Stomach (tissue), 8 donors: ENCODE measurements at regions not wholly inside any gene's neighbourhood (a gene's known extent, or its start where the extent isn't known, plus 50 kb on each side); places are given as distances from the start of the nearest gene placed in this dataset.

Source experiments
- DNase-seq, 2 donors: peaks; one replicate each; pipeline versions ENCODE4 v3.0.0 to v3.0.0-alpha.2; 2013 to 2019
- H3K27ac ChIP-seq, 5 donors: fragments of 200-600 bp in 4 of 5; sonication (generic) in 4 of 5; one replicate each; pipeline ENCODE4 v1.5.1; 2013 to 2019; ENCODE audit warnings: mild to moderate bottlenecking in 1 of 5, moderate library complexity in 1 of 5
- H3K27me3 ChIP-seq, 3 donors: fragments of 200-600 bp; sonication (generic); one replicate each; pipeline ENCODE4 v1.5.1; 2017 to 2019; ENCODE audit warnings: mixed run types in 1 of 3
- H3K36me3 ChIP-seq, 4 donors: fragments of 200-600 bp; sonication (generic); 1 replicate in 3 of 4; 2 replicates in 1 of 4; pipeline ENCODE4 v1.5.1; 2016 to 2019
- H3K4me1 ChIP-seq, 4 donors: fragments of 200-600 bp; sonication (generic); one replicate each; pipeline ENCODE4 v1.5.1; 2016 to 2019
- H3K4me3 ChIP-seq, 4 donors: fragments of 200-600 bp; sonication (generic) in 3 of 4; one replicate each; pipeline ENCODE4 v1.5.1; 2016 to 2019; ENCODE audit warnings: mild to moderate bottlenecking in 1 of 4
- H3K9me3 ChIP-seq, 4 donors: fragments of 200-600 bp; sonication (generic); one replicate each; pipeline ENCODE4 v1.5.1; 2016 to 2019
- EP300 ChIP-seq: sonication (generic); formaldehyde crosslinking; IDR thresholded peaks from one replicate; pipeline ENCODE4 v1.6.1; 2017; ENCODE audit warnings: antibody characterized with exemption
- POLR2A ChIP-seq, 4 donors: fragments of 450-650 bp; IDR thresholded peaks; one replicate each; pipeline ENCODE4 v1.6.1; 2016; ENCODE audit warnings: antibody characterized with exemption in 4 of 4, control low read depth in 2 of 4, mild to moderate bottlenecking in 1 of 4, moderate library complexity in 1 of 4
- POLR2AphosphoS5 ChIP-seq, 3 donors: sonication (generic); formaldehyde crosslinking; IDR thresholded peaks; one replicate each; pipeline ENCODE4 v1.6.1; 2016; ENCODE audit warnings: antibody characterized with exemption in 3 of 3
- WGBS, 5 donors: extraction: QIAGEN DNeasy Blood & Tissue Kit in 3 of 5; methylation state at CpG; one replicate each; pipeline versions ENCODE4 v1.1.5 to v1.1.7; 2013 to 2018; 5-methylcytosine and 5-hydroxymethylcytosine counted together
- intact Hi-C: fragments of 100-400 bp; cut with DNase I; formaldehyde crosslinking; loops from one replicate; pipeline ENCODE4 v1.15.1; 2023; ENCODE audit warnings: low total_unique reads
- TF ChIP-seq, protein P1 (sequence below), 7 experiments: fragments of 450-650 bp in 4 of 7; fragments of 200-600 bp in 3 of 7; sonication (generic) in 3 of 7; IDR thresholded peaks; one replicate each; pipeline ENCODE4 v1.5.1; 2016 to 2019; ENCODE audit warnings: antibody characterized with exemption in 7 of 7, control low read depth in 2 of 7, mild to moderate bottlenecking in 1 of 7
- donor health status: healthy with polysubstance abuse.
- donor health status: Bipolar disorder and iron deficiency.
- donor health status: healthy.

DNA sequence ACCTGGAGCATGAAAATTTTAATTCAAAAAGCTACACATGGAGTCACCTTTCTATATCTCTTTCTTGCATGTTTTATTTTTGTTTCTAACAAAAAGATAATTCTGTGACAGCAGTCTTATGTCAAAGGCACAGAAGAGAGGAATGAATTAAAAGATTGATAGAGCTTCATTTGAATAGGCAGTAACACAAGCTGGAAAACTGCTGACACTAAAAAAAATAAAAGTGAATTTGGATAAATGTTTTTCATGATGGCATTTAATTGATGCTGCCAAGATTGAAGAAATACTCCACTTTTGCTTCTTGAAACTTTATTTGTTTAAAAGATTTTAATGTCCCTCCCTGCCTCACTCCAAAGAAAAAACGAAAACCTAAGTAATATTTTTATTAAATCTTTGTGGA lies 887.4 kb downstream of the PLA2G4A start:
- no peak overlapping the region for H3K4me3 ChIP-seq
- no peaks in the 10 kb centered on the region for H3K9me3 ChIP-seq
- no peak for DNase-seq
- TF ChIP-seq POLR2AphosphoS5 (IDR thresholded peaks at IDR 0.05) (no peak), POLR2A (IDR thresholded peaks at IDR 0.05) (no peak), EP300 (no peak)
- TF ChIP-seq, protein P1, sequence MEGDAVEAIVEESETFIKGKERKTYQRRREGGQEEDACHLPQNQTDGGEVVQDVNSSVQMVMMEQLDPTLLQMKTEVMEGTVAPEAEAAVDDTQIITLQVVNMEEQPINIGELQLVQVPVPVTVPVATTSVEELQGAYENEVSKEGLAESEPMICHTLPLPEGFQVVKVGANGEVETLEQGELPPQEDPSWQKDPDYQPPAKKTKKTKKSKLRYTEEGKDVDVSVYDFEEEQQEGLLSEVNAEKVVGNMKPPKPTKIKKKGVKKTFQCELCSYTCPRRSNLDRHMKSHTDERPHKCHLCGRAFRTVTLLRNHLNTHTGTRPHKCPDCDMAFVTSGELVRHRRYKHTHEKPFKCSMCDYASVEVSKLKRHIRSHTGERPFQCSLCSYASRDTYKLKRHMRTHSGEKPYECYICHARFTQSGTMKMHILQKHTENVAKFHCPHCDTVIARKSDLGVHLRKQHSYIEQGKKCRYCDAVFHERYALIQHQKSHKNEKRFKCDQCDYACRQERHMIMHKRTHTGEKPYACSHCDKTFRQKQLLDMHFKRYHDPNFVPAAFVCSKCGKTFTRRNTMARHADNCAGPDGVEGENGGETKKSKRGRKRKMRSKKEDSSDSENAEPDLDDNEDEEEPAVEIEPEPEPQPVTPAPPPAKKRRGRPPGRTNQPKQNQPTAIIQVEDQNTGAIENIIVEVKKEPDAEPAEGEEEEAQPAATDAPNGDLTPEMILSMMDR (IDR thresholded peaks at IDR 0.05): no peak
- H3K4me1 ChIP-seq: no peaks in the 10 kb centered on the region
- H3K36me3 ChIP-seq: no peaks in the 10 kb centered on the region
- no peak overlapping the region for H3K27ac ChIP-seq
- H3K27me3 ChIP-seq: no peaks in the 10 kb centered on the region
- 52 to 61% (median 55%) methylated on average over 1 of the region's 1 CpG for WGBS, 5 donors
- intact Hi-C loops: no loop called here

DNA sequence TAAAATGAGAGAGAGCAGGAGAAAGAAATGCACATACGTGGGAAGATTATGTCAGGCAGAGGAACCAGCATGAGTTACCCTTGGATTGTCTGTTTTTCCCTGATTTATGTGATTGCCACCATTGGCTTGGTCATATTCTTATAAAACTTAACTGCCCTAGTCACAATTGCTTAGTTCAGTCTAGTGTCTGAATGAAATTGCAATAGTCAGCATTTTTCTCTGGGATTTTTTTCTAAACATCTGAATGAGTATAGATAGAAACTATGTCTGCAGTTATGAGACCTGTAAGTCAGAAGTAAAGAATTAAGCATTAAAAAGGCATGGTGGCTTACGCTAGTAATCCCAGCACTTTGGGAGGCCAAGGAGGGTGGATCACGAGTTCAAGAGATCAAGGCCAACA lies 889.8 kb downstream of the PLA2G4A start:
- intact Hi-C loops: no loop called here
- DNase-seq: peak in 1 of 2 donors; percentile 6
- H3K27me3 ChIP-seq: no peaks in the 10 kb centered on the region
- no peak overlapping the region for H3K4me3 ChIP-seq
- H3K4me1 ChIP-seq: no peaks in the 10 kb centered on the region
- TF ChIP-seq POLR2A (IDR thresholded peaks at IDR 0.05) (no peak), POLR2AphosphoS5 (IDR thresholded peaks at IDR 0.05) (no peak)
- TF ChIP-seq, protein P1 (IDR thresholded peaks at IDR 0.05): no peak
- H3K36me3 ChIP-seq: no peaks in the 10 kb centered on the region
- 65 to 83% (median 77%) methylated on average over 3 of the region's 3 CpGs for WGBS, 5 donors
- H3K9me3 ChIP-seq: no peaks in the 10 kb centered on the region
- H3K27ac ChIP-seq: no peak overlapping the region

DNA sequence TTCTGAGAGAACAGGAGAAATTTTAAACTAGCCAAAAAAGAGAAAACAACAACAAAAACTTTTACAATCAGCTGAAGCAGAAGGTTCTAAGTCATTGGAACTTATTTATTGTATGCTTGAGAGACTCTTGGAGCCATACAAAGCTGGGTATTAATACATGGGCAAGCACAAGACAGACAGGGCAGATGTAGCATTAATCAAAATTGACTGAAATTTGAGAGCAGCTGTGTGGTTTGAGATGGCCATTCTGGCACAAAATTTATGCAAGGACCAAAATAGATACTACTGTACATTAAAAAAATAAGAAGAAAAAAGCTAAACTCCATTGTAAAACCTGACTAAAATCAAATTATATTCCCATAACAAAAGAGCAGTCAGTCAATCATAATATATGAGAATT lies 892.5 kb downstream of the PLA2G4A start:
- Histone ChIP-seq H3K36me3 (no peaks in the 10 kb centered on the region), H3K9me3 (no peaks in the 10 kb centered on the region), H3K27ac (no peak overlapping the region), H3K27me3 (no peaks in the 10 kb centered on the region), H3K4me3 (no peak overlapping the region), H3K4me1 (no peaks in the 10 kb centered on the region)
- intact Hi-C loops: no loop called here
- TF ChIP-seq, protein P1 (IDR thresholded peaks at IDR 0.05): no peak
- TF ChIP-seq EP300: no peak
- TF ChIP-seq POLR2AphosphoS5 (IDR thresholded peaks at IDR 0.05): no peak
- no peak for TF ChIP-seq POLR2A (IDR thresholded peaks at IDR 0.05)
- no peak for DNase-seq

DNA sequence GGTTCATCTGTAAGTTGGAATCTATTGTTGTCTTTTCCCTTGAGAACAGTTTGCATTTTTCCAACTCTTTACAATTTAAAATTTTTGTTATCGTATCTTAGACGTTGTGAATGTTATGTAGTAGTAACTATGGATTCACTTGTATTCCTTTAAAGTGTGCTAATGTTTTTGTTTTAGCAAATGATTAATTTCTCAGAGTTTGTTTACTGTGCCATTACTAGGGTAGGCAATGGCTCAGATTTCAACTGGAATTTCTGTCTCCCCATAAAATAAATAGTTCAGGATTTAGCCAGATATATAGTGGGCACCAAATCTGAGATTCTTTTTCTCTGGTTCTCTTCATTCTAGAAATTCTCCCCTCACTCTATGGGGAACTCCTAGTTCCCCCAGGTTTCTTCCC lies 896.5 kb downstream of the PLA2G4A start:
- intact Hi-C loops: no loop called here
- H3K27ac ChIP-seq: no peak overlapping the region

More for the DNA sequence above, 896.5 kb downstream of the PLA2G4A start:
- Histone ChIP-seq H3K36me3 (no peaks in the 10 kb centered on the region), H3K4me3 (no peak overlapping the region), H3K27me3 (no peaks in the 10 kb centered on the region), H3K4me1 (no peaks in the 10 kb centered on the region), H3K9me3 (no peaks in the 10 kb centered on the region)
- no peak for TF ChIP-seq EP300
- TF ChIP-seq, protein P1 (IDR thresholded peaks at IDR 0.05): no peak
- TF ChIP-seq POLR2A (IDR thresholded peaks at IDR 0.05): no peak
- TF ChIP-seq POLR2AphosphoS5 (IDR thresholded peaks at IDR 0.05): no peak
- WGBS, 5 donors: 46 to 64% (median 60%) methylated on average over 2 of the region's 2 CpGs
- DNase-seq: no peak
